NOMO-1 treated with DMSO at 0.1 percent for 48 hours (cell line): ENCODE measurements at regions not wholly inside any gene's neighbourhood (a gene's known extent, or its start where the extent isn't known, plus 50 kb on each side); places are given as distances from the start of the nearest gene placed in this dataset.

Source experiments
- DNase-seq: peaks from one replicate; lab custom pipeline; 2025; ENCODE audit not compliant: unreplicated experiment; lab: John Stamatoyannopoulos, UW

- DNase-seq, result no peak
Measured at GRCh38 chr6:47151232-47151898, 109.2 kb upstream of the ADGRF1 start.

GRCh38 chr6:47149554-47149953 lies 107.4 kb upstream of the ADGRF1 start:
- no peak for DNase-seq

- DNase-seq, result no peak
Measured at GRCh38 chr6:47149066-47149465, 106.9 kb upstream of the ADGRF1 start.

DNA sequence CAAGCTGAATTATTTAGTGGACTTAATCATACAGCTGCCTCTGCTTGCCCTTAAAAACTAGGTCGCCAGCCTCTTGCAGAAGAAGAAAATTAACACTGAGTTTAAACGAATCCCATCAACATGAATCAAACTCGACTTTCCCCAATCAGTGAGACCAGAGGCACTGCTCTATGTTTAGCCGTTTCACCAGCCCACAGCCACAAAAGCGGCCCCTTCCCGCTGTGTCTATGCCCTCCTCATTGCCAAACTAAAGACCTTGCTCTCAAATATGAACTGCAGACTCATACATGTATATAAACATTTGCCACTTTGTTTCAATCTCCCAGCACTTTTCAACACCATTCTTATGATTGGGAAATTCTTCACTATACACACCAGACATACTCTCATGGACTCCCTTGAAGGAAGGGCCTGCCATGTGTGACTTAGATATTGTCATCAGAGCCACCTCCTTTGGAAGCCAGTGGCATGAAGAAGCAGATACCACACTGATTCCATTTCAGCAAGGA lies 105.8 kb upstream of the ADGRF1 start:
- no peak for DNase-seq

DNA sequence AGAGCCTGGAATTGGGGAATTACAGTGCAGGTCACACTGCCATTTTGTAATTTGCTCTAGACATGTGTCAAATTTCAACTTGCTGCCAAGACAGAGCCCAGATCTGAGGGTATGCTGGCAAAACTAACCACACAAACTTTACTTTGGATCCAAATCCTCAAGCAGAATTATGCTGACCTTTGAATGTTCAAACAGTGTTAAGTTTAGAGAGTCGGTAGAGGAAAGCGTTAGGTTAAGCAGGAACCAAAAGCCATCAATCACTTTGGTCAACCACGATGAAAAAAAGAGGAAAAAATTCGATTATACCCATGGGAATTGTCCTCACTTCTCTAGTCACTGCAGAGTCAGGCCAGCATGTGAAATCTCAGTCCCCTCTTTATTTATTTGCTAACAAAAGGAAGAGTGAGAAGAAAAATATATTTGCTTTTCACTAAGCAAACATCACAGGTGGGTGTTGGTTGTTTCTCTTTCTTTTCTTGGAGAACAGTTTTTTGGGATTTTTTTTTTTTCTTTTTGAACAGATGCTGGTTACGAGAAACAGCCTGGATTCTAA lies 105.1 kb upstream of the ADGRF1 start:
- no peak for DNase-seq

GRCh38 chr6:47146431-47147174 lies 104.5 kb upstream of the ADGRF1 start:
- DNase-seq, result no peak

- no peak for DNase-seq
Measured at GRCh38 chr6:47145212-47145611, 103.1 kb upstream of the ADGRF1 start.

DNA sequence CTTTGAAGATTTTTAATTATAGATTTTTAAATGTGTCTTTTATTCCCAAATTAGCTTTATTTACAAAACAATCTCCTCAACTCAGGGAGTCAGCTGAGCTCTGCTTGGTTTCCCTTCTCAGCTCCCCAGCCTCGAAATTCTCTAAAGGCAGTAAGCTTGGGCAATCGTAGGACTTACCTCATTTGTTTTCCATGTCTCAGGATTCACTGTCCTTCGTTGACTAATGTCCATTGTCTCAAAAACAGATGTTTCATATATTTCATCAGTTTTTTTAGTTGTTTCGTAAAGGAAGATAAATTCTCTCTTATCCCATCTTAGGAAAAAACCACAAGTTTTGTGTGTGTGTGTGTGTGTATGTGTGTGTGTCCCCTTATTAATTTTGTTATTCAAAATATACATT lies 102.2 kb upstream of the ADGRF1 start:
- no peak for DNase-seq

GRCh38 chr6:47141963-47142362 lies 99.8 kb upstream of the ADGRF1 start:
- DNase-seq, result no peak

DNA sequence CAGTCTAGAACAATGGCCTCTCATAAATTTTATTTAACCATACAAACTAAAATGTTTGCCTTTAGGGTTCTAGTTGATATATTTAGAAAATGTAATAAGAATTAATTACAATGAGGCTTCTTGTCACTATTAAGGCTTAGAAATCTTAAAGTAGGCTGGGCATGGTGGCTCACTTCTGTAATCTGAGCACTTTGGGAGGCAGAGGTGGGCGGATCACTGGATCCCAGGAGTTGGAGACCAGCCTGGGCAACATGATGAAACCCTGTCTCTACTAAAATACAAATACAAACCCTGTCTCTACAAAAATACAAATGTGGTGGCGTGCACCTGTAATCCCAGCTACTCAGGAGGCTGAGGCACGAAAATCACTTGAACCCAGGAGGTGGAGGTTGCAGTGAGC lies 99.0 kb upstream of the ADGRF1 start:
- no peak for DNase-seq

DNA sequence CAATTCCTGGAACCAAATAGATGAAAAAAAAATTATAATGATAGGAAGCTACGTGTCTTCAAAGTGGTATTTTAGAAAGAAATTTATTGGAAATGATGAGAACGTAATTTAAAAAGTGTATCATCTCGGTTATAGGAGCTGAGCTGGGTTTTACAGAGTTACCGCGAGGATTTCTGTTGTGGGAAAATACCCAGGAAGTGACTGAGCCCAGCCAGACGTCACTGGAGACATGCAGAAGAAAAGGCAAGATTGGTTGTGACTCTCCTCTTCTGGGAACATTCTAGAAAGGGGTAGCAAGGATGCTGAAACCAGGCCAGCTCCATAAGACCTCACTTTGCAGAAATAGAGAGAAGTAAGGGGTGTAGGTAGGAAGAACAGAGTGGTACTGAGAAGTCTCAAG lies 95.9 kb upstream of the ADGRF1 start:
- no peak for DNase-seq

GRCh38 chr6:47137073-47137472 lies 94.9 kb upstream of the ADGRF1 start:
- DNase-seq, result no peak

GRCh38 chr6:47135772-47136171 lies 93.6 kb upstream of the ADGRF1 start:
- peak; percentile 6 for DNase-seq

DNA sequence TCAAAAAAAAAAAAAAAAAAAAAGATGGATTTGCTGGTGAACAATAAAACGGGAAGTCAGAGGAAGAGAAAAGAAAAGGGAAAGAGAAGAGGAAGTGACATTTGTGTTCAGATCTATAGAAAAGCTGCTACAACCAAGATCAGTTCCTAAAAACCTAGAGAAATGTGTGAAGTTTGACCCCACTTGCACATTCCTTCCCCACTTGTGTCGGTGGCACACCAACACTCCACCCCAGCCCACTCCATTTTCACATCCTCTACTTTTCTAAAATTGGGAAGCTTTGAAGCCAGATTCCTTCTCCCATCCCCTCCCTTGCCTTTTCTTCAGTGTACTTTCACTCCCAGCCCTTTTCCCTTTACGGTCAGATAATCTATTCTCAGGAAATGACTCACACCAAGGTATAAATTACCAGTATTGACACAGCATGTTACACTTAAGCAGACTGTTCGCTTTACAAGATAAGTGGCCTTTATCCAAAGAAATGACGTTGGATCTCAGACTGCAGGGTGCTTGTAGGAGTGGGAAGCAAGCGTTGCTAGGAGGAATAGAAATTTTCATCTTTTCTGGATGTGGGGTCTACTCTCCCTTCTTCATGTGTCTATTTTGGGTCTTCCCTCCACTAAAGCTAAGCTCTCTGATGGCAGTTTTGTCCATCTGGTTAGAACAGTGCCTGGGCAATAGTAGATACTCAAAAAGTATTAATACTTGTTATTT lies 92.5 kb upstream of the ADGRF1 start:
- peak; percentile 87 for DNase-seq

- no peak for DNase-seq
Measured at GRCh38 chr6:47133230-47134000, 91.3 kb upstream of the ADGRF1 start.

DNA sequence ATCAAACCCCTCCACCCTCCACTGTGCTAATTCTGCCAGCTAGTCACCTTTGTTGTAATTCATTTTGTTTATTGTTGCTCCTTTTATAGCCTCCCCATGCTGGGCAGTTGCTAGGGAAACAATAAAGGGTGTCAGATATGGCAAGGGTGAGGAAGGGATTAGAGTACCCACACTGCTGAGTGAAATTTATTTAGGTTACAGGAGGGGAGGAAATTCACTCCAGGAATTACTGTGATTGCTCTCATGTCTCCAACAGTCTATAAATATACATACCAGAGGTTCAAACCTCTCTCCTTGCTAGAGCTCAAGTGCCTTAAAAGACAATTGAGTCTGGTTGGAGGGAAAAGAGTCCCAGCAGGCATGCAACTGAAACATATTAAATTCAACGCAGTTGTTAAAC lies 90.6 kb upstream of the ADGRF1 start:
- no peak for DNase-seq

DNA sequence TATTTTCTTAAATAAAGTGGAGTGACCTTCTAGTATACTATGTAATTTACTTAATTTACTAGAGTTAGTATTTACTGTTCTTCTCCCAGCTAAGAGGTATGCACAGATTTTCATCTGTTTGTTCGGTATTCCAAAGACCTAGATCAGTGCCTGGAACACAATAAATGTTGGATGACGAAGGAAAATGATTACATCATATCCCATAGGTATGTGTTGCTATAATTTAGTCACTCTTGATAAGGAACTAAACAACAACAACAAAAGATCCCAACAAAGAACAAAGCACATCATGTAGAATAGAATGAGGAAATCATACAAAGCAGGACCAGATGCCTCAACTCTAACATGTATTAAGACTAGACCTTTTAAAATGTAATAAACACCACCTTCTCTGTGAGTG lies 89.6 kb upstream of the ADGRF1 start:
- no peak for DNase-seq

- no peak for DNase-seq
Measured at GRCh38 chr6:47130086-47130485, 88.0 kb upstream of the ADGRF1 start.

- no peak for DNase-seq
Measured at GRCh38 chr6:47129129-47129528, 87.0 kb upstream of the ADGRF1 start.

DNA sequence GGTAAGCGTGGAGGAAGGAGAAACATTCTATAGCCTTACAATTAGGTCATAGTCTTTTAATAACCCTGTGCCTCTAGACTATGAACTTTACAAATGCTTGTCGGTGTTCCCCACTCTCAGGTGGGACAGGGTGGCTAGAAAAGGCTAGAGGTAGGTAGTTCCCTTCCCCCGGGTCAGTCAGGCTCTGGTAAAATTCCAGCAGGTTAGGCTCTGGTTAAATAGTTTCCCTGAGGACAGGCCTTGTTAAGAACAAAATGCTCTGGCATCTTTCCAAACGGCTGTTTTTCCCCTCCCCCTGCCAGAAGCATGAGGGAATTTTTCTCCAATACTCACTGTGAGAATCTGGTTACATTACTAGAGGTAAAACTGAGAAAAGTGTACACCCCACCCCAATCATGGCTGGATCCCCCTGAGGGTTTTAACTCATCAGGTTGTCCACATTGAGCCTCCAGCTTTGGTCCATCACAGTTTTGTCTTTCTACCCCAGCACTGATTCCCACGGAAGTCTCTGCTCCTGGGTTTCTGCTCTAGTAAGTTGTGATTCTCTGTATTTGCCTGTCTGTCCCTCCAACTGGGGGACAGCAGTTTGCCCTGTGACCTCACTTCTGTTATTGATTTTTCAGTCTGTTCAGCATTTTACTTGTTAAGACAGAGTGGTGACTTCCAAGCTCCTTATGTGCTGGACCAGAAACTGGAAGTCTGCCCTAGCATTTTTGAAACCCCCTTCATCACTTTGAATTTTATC lies 84.7 kb upstream of the ADGRF1 start:
- DNase-seq, result no peak
